ENCODE measurements at regions not wholly inside any gene's neighbourhood (a gene's known extent, or its start where the extent isn't known, plus 50 kb on each side); places are given as distances from the start of the nearest gene placed in this dataset.

DNA sequence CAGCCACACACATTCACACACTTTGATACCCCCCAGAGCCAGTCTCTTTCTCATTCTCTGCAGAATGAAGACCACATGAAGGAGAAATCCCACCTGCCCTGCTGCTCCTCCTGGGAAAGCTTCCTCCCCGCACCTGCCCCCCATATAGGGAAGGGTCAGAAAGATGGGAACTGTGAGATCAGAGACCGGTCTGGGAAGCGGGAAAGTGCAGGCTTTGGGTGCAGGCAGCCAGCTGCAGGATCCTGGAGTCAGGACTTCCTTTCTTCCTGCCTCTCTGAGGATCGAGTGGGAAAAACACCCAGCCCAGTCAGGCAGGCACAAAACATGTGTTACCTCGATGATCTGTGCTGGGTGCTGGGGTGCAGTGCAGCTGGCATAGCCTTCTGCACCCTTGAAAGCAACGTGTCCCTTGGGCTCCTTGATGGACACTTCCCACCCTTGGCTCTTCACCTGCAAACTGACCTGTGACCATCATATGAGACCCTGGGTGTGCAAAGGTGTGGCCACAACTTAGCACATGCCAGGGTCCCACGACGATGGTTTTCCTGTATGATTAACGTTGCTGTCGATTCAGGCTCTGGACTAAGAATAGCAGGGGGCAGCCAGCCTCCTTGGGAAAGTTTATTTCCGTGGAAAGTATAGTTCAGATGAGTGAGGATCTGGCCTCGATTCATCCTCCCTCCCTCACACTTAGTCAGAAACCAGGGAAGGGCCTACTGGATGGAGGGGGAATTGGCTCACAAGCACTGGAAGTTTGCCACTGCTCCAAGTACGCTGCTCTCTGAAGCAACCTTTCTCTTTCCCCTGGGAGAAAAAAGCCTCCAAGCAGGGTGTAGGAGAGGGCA lies 105.4 kb upstream of the MED13L start:
- peak; percentile 89 for DNase-seq

- no peak for DNase-seq
Observed at GRCh38 chr12:116384175-116384574, 106.7 kb upstream of the MED13L start.

DNA sequence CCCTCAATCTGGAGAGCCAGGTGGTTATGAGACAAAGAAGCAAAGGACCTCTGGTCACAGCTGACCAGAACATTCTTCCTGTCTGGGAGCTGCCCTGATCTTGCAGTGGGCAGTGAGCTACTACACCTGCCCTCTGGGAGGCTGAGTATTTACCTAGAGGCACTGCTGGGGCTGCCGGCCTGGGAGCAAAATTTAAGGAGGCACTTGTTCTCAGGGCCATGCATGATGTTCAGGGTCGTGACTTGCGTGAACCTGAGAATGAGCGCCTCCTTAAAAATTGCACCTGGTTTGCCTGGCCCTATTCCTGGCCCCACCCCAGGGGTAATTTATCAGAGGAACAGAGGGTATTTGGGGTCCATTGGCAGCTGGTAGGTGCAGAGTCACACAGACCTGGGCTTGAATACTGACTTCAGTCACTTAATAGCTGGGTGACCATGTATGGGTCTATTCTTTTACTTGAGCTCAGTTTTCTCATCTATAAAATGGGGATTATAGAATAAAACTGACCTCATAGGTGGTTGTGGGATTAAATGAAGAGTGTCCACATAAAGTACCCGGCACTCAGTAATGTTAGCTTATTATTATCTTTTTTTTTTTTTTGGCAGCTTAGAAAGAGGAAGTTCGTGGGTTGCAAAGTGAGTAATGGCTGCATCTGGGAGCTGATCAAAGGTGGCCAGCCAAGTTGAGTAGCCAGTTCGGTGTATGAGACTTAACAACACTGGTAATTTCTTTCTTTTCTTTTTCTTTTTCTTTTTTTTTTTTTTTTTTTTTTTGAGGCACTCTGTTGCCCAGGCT lies 107.4 kb upstream of the MED13L start:
- DNase-seq, result peak; percentile 61

- no peak for DNase-seq
Observed at GRCh38 chr12:116385486-116386217, 108.2 kb upstream of the MED13L start.

DNA sequence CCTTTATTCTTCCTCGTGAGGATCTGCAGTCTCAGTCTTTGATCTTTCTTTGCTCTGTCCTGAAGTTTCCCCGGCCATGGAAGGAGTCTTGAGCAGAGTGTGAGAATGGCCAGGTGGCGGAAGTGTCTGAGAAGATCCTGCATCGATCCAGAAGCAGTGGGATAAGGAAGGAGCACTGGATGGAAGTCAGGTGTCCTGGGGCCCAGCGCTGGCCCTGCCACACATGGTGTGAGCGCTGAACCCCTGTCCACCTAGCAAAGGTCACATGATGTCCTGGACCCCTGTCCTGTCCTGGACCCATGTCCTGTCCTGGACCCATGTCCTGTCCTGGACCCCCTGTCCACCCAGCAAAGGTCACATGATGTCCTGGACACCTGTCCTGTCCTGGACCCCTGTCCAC lies 111.8 kb upstream of the MED13L start:
- DNase-seq, result no peak

- DNase-seq, result peak; percentile 85
Observed at GRCh38 chr12:116389990-116390389, 112.5 kb upstream of the MED13L start.

- DNase-seq, result no peak
Observed at GRCh38 chr12:116390401-116391335, 113.2 kb upstream of the MED13L start.

- no peak for DNase-seq
Observed at GRCh38 chr12:116391501-116391900, 114.0 kb upstream of the MED13L start.

GRCh38 chr12:116392061-116392460 lies 114.6 kb upstream of the MED13L start:
- no peak for DNase-seq

- no peak for DNase-seq
Observed at GRCh38 chr12:116393255-116393654, 115.8 kb upstream of the MED13L start.

DNA sequence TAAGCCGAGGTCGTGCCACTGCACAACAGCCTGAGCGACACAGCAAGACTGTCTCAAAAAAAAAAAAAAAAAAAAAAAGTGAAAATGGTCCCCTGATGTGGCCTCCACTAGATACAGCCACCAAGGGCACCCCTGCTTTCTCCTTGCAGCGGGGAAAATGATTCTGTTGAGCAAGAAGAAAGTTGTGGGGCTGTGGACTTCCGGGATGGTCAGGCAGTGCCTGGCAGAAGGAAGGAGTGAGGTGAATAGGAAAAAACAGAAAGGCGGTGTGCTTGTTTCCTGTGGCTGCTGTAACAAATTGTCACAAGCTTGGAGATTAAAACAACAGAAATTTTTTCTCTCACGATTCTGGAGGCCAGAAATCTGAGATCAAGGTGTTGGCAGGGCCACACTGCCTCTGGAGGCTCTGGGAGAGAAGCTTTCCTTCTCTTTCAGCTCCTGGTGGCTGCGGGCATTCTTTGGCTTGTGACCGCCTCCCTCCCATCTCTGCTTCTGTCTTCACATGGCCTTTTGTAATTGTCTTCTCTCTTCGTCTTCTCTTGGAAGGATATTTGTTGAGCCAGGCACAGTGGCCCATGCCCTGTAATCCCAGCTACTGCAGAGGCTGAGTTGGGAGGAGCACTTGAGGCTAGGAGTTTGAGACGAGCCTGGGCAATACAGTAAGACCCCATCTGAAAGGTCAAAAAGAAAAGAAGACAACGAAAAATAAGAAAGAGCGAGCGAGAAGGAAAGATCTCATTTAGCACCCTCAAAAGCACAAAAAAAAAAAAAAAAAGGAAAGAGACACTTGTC lies 116.6 kb upstream of the MED13L start:
- no peak for DNase-seq

DNA sequence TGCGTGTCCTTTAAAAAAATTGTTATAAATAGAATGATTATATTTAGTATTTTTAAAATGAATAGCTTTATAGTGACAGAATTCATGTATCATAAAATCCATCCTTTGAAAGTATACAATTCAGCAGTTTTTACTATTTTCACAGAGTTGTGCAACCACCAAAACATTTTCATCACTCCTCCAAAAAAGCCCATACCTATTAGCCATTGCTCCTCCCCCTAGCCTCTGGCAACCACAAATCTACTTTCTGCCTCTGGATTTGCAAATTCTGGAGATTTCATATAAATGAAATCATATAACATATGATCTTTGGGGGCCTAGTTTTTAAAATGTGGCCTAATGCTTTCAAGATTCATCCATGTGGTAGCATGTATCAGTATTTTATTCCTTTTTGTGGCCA lies 117.9 kb upstream of the MED13L start:
- DNase-seq, result no peak

DNA sequence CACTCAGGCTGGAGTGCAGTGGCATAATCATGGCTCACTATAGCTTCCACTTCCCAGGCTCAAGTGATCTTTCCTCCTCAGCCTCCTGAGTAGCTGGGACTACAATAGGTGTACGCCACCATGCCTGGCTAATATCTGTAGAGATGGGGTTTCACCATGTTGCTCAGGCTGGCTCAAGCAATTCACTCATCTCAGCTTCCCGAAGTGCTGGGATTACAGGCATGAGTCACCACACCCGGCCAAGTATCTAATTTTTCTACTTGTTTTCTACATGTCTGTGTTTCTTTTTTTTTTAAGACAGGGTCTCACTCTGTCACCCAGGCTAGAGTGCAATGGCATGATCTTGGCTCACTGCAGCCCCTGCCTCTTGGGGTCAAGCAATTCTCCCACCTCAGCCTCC lies 119.7 kb upstream of the MED13L start:
- peak; percentile 32 for DNase-seq

DNA sequence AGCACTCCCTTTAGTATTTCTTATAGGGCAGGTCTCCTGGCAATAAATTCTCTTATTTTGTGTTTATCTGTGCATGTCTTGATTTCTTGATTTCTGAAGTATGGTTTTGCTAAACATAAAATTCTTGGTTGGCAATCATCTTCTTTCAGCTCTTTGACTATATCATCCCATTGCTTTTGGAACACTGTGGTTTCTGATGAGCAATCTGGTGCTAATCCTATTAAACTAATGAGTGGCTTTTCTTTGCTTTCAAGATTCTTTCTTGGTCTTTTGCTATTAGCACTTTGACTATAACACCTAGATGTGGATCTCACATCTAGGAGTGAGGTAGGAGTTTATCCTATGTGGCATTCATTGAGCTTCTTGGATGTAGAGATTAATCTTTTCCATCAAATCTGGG lies 120.7 kb upstream of the MED13L start:
- no peak for DNase-seq

GRCh38 chr12:116399055-116399454 lies 121.6 kb upstream of the MED13L start:
- DNase-seq, result no peak

- no peak for DNase-seq
Observed at GRCh38 chr12:116400636-116401372, 123.3 kb upstream of the MED13L start.

DNA sequence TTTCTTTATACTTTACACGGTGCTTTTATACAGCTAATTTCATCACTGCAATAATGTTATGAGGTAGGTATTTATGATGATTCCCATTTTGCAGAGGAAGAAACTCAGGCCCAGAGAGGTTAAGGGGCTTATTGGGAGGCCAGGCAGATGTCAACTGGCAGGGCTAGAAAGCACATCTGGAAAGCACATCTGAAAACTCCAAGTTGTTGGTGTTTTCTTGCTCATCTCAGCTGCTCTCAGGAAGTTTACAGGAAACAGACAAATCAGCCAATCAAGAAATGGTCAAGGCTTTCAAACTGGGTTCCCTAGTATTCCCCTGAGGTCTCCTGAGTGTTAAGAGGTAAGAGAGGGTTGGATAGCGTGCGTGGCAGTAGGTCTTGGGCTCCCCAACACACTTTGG lies 124.1 kb upstream of the MED13L start:
- DNase-seq, result no peak

- no peak for DNase-seq
Observed at GRCh38 chr12:116402163-116402939, 124.9 kb upstream of the MED13L start.

DNA sequence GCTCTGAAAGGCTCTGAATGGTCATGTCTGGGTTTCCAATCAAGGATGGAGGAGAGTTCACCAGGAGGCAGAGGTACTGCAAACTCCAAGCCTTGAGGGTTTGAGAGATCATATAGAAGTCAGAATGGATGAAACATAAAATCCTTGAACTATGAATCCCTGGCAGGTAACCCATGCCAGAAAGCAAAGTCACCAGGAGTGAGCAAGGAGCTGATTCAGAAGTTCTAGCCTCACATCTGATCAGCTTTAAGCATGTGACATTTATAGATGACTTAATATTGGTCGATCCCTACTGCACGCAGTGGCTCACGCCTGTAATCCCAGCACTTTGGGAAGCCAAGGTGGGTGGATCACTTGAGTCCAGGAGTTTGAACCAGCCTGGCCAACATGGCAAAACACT lies 126.1 kb upstream of the MED13L start:
- DNase-seq, result no peak

GRCh38 chr12:116404247-116404646 lies 126.8 kb upstream of the MED13L start:
- DNase-seq, result no peak

All from dermis blood vessel endothelial cell (primary cell).